Stimulated activated CD8-positive, alpha-beta memory T cell treated with anti-CD3 and anti-CD28 coated beads, Interleukin-4, amount 100 ng/mL, for 24 hours (primary cell): ENCODE measurements at regions not wholly inside any gene's neighbourhood (a gene's known extent, or its start where the extent isn't known, plus 50 kb on each side); places are given as distances from the start of the nearest gene placed in this dataset.

Experiments
- DNase-seq: peaks from one replicate; pipeline ENCODE4 v3.0.0-alpha.2; 2020; ENCODE audit warnings: low read depth

- DNase-seq: no peak
Observed at GRCh38 chr9:107989544-107989943, 500.0 kb upstream of the KLF4 start.

GRCh38 chr9:107989099-107989498, 499.5 kb upstream of the KLF4 start:
- no peak for DNase-seq

GRCh38 chr9:107984956-107985355, 495.4 kb upstream of the KLF4 start:
- DNase-seq: no peak

GRCh38 chr9:107983762-107984161, 494.2 kb upstream of the KLF4 start:
- no peak for DNase-seq

GRCh38 chr9:107983181-107983603, 493.6 kb upstream of the KLF4 start:
- DNase-seq: no peak

GRCh38 chr9:107982745-107983144, 493.2 kb upstream of the KLF4 start:
- no peak for DNase-seq

- DNase-seq: no peak
Observed at GRCh38 chr9:107982001-107982400, 492.4 kb upstream of the KLF4 start.

- no peak for DNase-seq
Observed at GRCh38 chr9:107980984-107981383, 491.4 kb upstream of the KLF4 start.

- DNase-seq: no peak
Observed at GRCh38 chr9:107976767-107977166, 487.2 kb upstream of the KLF4 start.

- DNase-seq: no peak
Observed at GRCh38 chr9:107975426-107976010, 485.9 kb upstream of the KLF4 start.

GRCh38 chr9:107973451-107973850, 483.9 kb upstream of the KLF4 start:
- no peak for DNase-seq

GRCh38 chr9:107972346-107972745, 482.8 kb upstream of the KLF4 start:
- DNase-seq: no peak

GRCh38 chr9:107971241-107971640, 481.7 kb upstream of the KLF4 start:
- DNase-seq: no peak

GRCh38 chr9:107970726-107971125, 481.2 kb upstream of the KLF4 start:
- no peak for DNase-seq

- DNase-seq: no peak
Observed at GRCh38 chr9:107969727-107970126, 480.2 kb upstream of the KLF4 start.

GRCh38 chr9:107969141-107969540, 479.6 kb upstream of the KLF4 start:
- DNase-seq: no peak

- no peak for DNase-seq
Observed at GRCh38 chr9:107963246-107963645, 473.7 kb upstream of the KLF4 start.

- no peak for DNase-seq
Observed at GRCh38 chr9:107960916-107961315, 471.3 kb upstream of the KLF4 start.

GRCh38 chr9:107954312-107954711, 464.7 kb upstream of the KLF4 start:
- no peak for DNase-seq

- no peak for DNase-seq
Observed at GRCh38 chr9:107953556-107954125, 464.1 kb upstream of the KLF4 start.

GRCh38 chr9:107952773-107953172, 463.2 kb upstream of the KLF4 start:
- DNase-seq: no peak

- no peak for DNase-seq
Observed at GRCh38 chr9:107951511-107951910, 461.9 kb upstream of the KLF4 start.

- no peak for DNase-seq
Observed at GRCh38 chr9:107949061-107949460, 459.5 kb upstream of the KLF4 start.

GRCh38 chr9:107948601-107949000, 459.0 kb upstream of the KLF4 start:
- DNase-seq: no peak
